GM19467 (cell line): ENCODE measurements at regions not wholly inside any gene's neighbourhood (a gene's known extent, or its start where the extent isn't known, plus 50 kb on each side); places are given as distances from the start of the nearest gene placed in this dataset.

ENCODE experiments used
- ATAC-seq: cut with Tn5 transposase; IDR thresholded peaks from one replicate; pipeline ENCODE4 v1.9.1; 2021; ENCODE audit warnings: mild to moderate bottlenecking, moderate library complexity; ENCODE audit not compliant: unreplicated experiment

DNA sequence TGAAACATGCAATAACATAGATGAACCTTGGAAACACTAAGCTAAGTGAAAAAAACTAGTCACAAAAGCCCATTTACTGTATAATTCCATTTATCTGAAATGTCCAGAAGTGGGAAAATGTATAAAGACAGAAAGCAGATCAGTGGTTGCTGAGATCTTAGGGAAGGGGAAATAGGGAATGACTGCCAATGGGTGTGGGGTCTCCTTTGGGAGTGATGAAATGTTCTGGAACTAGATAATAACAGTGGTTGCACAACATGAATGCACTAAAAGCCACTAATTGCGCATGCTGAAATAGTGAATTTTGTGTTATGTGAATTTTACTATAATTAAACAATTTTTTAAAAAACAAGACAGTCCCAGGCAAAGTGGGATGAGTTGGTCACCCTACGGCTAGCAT is 472.8 kb downstream of the CCDC171 start:
- no peak for ATAC-seq

DNA sequence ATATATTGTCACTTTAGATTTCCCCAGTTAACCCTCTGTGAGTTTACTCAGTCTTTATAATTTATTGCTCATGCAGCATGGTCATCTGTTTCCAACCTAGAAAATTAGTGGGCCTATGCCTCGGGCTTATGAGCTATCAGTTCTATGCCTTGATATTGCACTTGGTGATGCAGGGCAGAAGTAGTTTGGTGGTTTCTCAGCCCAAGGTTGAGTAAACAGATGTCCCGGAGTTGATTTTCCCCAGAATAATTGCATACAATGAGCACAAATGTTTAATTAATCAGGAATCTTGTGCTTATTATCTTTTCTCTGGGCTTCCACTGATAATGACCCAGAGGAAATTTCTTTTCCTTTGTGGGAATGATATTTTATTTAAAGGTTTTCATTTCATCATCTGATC is 474.0 kb downstream of the CCDC171 start:
- ATAC-seq: no peak

DNA sequence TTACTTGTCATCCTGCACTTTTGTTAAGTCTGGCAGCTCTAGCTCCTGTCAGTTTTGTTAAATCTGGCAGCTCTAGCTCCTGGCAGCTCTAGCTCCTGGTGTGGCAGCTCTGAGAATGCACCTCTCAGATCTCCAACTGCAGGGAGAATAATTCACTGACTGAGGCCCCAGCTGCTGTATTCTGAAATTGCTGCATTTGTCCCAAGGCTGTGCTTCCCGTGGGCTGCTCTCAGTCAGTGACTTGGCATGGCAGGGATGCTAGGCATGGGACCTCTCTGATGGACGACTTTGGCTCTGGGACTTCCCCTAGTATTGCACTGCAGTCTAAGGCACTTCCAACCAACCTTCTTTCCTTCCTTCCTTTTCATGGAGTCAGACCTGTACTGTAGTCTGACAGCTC is 475.7 kb downstream of the CCDC171 start:
- no peak for ATAC-seq

DNA sequence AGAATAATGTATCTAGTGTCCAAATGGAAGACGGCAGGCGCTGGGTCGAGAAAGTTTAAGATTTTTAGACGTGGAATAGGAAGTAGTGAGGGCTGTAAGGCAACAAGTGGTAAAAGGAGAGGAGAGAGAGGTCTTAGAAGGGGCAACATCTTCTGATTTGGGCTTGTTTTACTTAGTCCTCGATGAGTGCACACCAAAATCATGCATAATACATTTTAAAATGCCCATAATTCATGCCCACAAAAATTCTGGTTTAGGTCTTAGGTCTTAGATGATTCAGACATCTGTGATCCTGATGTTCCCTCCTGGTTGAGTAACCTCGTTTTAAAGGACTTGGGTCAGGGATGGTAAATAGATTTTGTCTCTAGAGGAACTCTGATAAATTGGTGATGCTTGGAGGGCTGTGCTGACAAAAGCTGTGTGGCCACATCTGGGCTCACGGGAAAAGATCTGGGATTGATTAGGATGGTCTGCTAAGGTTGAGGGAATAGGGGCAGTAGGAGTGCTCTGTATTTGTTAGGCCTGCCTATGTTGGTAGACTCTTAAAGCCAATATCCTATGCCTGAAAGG is 476.3 kb downstream of the CCDC171 start:
- ATAC-seq: no peak

DNA sequence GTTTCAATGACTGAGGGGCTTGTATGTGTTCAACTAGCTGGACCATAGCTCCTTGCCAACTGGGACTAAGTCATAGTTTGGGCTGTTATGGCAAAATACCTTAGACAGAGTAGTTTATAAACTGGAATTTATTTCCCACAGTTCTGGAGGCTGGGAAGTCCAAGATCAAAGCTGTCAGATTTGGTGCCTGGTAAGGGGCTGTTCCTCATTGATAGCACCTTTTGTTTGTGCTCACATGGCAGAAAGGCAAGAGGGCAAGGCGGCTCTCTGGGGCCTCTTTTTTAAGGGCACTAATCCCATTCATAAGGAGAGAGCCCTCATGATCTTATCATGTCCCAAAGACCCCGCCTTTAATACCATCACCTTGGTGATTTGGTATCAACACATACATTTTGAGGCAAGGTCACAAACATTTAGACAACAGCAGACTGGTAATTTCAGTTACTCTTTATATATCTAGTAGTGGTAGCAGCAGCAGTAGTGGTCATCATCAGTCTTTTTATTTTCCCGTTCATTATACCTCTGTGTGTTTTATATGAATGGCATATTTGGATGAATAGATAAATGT is 477.0 kb downstream of the CCDC171 start:
- ATAC-seq: no peak

DNA sequence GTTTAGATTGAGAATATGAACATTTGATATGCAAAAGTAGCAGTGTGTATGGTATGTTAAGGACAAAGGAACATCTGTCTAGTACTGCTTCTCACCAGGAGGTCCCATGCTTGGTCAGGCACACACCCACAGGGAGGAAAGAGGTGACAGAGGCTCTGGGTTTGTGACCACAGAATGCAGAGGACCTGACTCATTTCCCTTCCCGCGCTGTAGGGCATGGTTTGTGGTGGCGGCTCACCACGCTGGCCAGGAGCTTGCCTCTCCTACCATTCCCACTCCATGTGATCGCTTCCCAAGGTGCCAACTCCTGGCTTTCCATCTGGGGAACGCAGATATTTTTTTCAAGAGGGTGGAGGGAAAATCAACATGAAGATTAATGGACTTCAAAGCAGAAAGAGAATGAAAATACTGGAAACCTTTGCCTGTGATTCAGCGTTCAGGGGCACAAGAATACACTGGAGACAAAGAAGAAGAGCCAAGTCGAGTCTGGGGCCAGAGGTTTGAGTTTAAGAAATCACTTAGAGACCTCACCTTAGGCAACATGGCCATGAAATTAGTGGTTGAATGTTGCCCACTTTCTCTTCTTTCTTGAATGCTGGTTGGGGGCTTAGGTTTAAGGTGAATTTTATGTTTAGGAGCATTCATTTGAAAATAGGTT is 477.8 kb downstream of the CCDC171 start:
- peak; percentile 84 for ATAC-seq

DNA sequence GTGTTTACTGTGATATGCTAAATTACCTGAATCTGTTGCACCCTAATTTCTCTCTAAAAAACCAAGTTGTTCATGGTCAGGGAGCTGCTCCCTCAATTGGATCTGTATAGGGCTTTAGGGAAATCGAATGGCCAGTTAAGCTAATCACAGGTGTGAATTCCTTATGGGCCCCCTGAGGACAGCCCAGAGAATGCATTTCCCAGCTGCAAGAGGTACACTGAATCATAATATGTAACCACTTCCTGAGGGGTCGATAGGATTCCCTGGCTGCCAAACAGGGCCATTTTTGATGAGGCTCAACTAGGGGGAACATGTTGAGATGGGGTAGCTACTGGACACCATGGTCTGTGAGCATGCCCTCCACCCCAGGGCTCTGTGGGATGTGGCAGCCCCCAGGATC is 478.6 kb downstream of the CCDC171 start:
- no peak for ATAC-seq

DNA sequence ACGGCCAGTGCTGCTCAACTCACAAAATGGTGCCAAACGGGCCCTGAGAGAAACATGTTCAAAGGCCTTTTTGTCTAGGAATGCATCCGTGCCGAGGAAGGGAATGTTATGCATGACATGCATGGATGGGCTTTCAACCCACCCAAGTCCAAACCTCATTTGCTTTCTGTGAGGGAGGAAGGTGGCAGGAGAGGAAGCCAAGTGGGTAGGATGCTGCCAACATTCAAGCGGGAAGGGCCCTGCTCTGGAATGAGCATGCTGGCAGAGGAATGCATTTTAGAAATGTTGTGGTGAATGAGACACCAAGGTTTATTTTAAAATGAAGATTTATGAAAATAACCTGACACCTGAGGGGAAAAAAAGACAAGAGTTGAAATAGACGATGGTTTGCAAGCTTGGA is 479.1 kb downstream of the CCDC171 start:
- ATAC-seq: no peak

DNA sequence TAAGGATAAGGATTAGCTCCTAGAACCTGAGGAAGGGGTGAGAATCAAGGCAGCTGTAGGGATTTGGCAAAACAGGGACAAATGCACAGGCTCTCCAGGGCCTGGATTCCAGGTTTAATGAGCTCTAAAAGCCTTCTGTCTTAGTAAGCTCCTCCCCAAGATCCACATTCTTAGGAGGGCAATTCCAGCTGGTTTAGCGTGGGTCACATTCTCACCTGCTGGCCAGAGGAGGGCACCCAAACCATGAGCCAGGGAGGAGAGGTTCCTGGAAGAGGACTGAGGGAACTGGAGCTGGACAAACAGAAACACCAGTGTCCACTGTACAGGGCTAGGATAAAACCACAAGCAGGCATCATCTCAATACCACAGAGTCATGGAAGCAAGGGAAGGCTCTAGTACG is 480.0 kb downstream of the CCDC171 start:
- ATAC-seq: no peak

DNA sequence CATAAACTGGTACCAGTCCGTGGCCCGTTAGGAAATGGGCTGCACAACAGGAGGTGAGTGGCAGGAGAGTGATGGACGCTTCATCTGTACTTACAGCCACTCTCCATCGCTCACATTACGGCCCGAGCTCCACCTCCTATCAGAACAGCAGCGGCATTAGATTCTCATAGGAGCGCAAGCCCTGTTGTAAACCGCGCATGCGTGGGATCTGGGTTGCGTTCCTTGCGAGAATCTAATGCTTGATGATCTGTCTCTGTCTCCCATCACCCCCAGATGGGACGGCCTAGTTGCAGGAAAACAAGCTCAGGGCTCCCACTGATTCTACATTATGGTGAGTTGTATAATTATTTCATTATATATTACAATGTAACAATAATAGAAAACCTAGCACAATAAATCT is 480.4 kb downstream of the CCDC171 start:
- no peak for ATAC-seq

DNA sequence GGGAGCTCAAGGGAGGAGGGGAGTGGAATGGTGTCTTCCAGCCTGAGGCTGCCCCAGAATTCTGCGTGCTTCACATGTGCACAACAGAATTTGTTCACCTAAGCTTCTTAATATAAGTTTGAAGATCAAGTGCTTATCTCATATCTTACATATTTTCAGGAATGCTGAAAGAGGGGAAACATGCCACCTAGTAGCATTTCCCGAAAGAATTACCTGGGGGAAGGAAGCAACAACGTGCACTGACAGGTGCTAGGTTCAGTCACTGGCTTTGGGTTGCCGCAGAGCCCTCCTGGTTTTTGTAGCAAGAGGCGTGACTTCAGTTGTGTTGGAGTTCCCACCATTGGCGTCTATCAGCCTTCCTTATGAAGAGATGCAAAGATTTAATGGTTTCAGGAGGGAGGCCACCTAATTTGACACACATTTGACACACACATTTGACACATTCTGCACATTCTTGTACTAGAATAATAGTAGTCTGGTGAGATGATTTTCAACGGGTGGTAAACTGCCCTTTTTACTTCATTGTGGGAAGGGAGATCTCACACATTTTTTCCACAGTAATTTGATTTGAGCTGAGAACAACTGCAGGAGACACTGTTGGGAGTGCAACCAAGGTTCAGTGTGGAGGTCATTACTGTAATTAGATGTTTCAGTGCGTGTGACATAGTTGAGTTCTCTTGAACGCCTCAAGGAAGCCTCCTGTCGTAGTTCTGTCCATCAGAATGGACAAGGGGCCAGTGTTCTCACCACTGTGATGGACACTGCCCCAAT is 481.3 kb downstream of the CCDC171 start:
- no peak for ATAC-seq

DNA sequence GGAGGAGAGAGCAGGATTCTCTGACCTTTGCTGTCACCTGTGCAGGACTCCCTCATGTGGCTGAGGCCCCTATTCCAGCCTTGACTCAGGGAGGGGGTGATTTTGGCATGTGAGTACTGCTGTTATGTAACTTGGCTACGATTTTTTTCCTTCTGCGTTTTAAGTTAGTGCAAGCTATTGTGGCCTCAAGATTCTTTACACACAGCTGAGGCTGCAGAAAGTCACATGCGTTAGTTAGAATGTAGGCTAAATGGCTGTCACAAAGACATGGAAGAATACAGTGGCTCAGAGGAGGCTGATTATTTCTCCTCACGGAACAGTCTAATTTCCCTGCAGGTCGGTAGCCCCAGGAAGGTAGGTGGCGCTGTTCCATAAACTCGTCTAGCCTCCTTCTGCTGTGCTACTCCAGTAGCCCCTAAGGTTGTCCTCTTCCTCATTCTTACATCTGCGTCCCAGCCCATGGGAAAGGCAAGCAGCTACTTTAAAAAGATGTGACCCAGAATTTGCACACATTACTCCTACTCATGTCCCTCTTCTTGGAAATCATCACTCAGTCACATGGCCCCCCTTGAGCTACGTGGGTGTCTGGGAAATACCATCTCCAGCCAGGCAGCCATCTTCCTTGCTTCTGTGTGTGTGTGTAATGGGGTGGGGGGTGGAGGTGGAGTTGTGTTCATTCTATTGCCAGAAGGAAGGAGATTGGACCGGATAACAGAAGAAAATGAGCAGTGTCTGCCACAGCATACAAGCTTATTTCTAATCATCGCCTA is 486.6 kb downstream of the CCDC171 start:
- no peak for ATAC-seq

DNA sequence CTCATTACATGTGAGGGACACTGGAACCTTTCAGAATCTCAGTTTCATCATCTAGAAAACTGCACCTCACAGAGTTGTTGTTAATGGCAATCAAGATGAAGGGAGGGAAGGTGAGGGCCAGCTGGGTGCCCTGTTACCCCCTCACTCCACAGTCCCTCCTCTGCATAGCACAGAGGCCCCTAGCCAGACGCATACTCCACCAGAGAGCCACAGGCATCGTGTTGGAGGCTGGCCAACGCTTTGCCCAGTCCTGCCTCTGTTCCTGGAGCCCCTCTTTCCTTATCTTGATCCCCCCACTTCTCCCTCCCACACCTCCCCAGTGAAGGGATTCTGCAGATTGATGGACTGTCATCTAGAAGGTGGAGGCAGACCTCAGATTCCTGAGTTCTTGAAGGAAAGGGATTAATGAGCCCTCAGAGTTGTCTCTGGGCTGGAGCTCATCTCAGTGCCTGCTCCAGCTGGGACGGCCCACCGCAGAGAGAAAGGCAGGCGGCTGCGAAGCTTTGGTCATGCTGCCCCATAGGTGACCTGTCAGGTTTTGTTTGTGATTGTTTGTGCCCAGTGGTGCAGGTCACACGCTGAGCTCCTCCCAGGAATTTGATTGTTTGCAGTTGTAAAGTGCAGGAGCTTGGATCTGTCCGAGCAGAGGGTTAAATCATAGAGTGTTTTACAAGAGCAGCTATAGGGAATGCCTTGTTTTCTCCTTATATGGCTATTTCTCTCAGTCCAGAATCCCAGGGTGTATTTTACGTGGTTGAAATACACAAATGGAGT is 487.3 kb downstream of the CCDC171 start:
- no peak for ATAC-seq

DNA sequence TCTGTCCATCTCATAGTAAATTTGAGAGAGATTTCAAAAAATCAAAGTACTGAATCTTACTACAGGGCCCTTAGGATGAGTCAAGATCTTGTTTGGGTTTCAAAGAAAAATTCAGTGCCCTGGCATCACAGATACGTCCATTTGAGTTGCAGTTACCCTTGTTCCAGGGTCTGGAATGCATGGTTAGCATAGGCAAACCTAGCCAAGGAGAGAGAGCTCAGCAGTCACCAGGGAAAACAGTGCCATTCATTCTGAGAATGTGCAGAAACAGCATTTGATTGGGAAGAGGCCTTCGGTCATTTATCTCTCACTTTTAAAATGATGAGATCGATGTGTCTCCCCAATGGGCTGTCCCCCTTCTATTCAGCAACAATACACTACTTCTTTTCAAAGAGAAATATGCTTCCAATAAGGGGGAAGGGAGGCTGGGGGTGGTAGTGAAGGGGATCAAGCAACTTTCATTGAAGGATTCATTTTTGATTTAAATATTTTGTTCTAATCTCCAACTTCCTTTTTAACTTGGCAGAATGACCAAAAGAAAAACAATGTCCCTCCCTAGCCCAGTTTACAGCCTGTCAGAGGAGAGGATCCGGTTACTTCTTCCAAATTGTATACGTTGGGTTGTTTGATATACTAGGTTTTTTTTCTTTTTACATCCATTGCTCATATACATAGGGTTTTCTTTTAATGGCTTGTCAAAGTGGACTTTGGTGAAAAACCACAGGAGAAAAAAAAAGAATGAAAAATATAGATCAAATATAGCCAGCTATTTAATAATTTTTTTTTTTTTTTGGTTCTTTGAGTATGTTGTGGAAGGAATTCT is 491.1 kb downstream of the CCDC171 start:
- ATAC-seq: no peak

DNA sequence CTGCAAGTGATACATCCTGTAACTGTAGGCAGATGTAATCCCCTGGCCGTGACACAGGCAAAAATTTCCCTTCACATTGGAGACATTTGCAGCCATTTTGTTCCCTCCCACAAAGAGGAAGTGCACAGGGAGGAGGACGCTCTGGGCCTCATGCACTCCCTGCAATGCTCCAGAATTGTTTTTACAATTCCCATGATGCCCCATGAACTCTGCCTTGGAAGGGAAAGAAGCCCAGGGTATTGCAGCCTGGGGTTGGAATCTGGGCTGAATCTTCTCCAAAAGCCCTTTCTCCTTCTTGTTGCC is 491.7 kb downstream of the CCDC171 start:
- no peak for ATAC-seq

DNA sequence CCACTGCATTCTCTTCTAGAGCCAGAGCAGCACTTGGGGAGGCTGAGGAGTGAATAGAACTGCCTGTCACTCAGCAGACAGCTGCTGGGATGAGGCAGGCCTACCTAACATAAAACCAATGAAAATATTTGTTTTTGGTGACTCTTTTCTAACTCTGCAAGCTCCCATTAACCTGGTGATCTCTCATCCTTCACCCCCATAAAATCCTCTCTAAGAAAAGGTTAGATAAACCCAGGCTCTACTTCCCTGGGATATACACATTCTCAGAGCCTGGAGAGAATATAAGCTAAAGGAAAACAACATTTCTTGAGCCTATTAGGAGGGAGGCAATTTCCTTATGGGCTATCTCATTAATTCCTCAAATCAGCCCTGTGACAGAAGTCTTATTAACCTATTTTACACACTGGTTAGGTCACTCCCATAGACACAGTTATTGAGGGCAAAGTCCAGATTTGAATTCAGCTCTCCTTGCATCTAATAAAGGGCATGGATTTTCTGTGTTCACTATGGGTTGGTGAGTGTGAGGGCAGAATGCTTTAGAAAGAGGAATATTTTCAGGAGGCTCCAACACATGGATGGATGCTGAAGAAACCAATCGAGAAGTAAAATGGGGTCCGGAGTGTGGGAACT is 492.9 kb downstream of the CCDC171 start:
- ATAC-seq: no peak

DNA sequence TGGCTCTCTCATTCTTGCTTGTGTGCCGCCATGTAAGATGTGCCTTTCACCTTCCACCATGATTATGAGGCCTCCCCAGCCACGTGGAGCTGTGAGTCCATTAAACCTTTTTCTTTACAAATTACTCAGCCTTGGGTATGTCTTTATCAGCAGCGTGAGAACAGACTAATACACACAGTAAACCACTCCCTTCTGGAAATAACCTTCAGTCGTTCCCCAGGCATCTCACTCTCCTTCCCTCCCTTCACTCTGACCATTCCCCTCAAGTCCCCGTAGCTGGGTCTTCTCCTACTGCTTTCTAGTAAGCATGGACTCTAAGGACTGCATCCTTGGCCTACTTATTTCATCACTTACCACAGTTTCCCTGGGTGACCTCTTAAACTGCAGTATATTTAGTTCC is 493.9 kb downstream of the CCDC171 start:
- no peak for ATAC-seq

DNA sequence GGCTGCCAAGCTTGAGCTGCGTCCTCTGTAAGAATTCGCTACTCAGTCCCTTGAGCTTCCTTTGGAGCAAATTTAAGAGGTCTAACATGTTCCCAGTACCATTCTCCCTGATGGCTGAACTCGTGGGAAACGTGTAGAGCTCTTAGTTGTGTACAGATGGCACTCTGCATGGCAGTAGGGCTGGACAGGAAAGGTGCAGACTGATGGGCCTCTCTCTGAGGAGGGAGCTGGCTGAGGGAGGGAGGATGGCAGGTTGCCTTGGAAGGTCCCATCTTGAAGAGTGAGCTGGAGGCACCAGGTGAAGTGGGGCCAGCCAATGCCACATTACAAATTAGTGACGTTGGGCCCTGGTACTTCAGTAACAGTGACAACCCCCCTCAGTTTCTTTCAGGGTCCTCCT is 495.3 kb downstream of the CCDC171 start:
- no peak for ATAC-seq

DNA sequence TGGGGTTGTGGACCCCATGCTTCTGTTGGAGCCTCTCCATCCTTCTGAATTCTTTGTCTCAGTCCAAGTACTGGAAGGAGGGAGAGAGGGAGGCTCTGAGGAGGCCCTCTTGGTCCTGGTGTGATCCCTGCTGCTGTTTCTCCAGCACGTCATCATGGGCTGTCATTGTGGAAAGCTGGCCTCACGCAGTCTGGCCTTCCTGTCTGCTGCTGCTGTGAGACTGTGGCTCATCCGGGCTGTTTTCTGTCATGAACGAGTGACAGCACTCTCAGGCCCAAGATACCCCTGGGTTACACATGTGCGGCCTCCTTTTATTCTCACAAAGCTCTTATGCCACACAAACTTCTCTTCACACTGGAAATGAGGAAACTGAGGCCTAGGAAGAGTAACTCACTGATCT is 499.3 kb downstream of the CCDC171 start:
- ATAC-seq: no peak
